Vagina (tissue), 2 donors: ENCODE measurements at regions not wholly inside any gene's neighbourhood (a gene's known extent, or its start where the extent isn't known, plus 50 kb on each side); places are given as distances from the start of the nearest gene placed in this dataset.

Experiments used
- DNase-seq, 2 donors: peaks; one replicate each; pipeline ENCODE4 v3.0.0-alpha.2; 2017; ENCODE audit errors: extremely low spot score in 2 of 2
- H3K27ac ChIP-seq: fragments of 200-600 bp; sonication (generic); one replicate; pipeline ENCODE4 v1.5.1; 2019
- H3K27me3 ChIP-seq: fragments of 200-600 bp; sonication (generic); one replicate; pipeline ENCODE4 v1.5.1; 2019
- H3K36me3 ChIP-seq, 2 donors: fragments of 200-600 bp; sonication (generic); one replicate each; pipeline ENCODE4 v1.5.1; 2017 to 2019
- H3K4me1 ChIP-seq: fragments of 200-600 bp; sonication (generic); one replicate; pipeline ENCODE4 v1.5.1; 2019
- H3K4me3 ChIP-seq, 2 donors: fragments of 200-600 bp; sonication (generic); 1 replicate in 1 of 2; 2 replicates in 1 of 2; pipeline ENCODE4 v1.5.1; 2016 to 2019
- H3K9me3 ChIP-seq: fragments of 200-600 bp; sonication (generic); one replicate; pipeline ENCODE4 v1.5.1; 2019
- POLR2A ChIP-seq, 2 donors: fragments of 450-650 bp; IDR thresholded peaks; one replicate each; pipeline ENCODE4 v1.6.1; 2017; ENCODE audit warnings: antibody characterized with exemption in 2 of 2, mild to moderate bottlenecking in 2 of 2, moderate library complexity in 2 of 2
- POLR2AphosphoS5 ChIP-seq, 2 donors: sonication (generic); formaldehyde crosslinking; IDR thresholded peaks; one replicate each; pipeline ENCODE4 v1.9.0; 2017; ENCODE audit warnings: antibody characterized with exemption in 2 of 2, mild to moderate bottlenecking in 2 of 2, low read depth in 1 of 2; ENCODE audit not compliant: insufficient read depth in 1 of 2
- intact Hi-C: fragments of 100-400 bp; cut with DNase I; formaldehyde crosslinking; loops from one replicate; pipeline ENCODE4 v1.15.1; 2023
- TF ChIP-seq, protein P1 (sequence below), 3 experiments: fragments of 450-650 bp in 2 of 3; fragments of 200-600 bp in 1 of 3; sonication (generic) in 1 of 3; IDR thresholded peaks; one replicate each; pipeline ENCODE4 v1.5.1; 2017 to 2019; ENCODE audit warnings: antibody characterized with exemption in 3 of 3, mild to moderate bottlenecking in 2 of 3, moderate library complexity in 2 of 3

DNA sequence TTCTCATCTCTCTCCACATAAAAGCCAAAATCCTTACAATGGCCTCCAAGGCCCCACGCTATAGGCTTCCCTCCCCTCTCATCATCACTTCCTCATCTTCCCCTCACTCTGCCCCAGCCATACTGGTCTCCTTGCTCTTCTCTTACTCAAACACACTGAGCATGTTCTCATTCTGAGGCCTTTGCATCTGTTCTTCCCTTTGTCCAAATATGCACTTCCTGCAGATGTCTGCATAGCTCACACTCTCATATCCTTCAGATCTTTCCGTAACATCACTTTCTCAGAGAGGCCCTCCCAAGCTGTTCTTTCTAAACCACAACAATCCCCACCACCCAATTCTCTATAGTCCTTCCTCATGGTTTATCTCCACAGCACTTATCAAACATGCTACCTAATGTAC lies 284.1 kb downstream of the HHIPL2 start:
- Histone ChIP-seq H3K9me3 (no peaks in the 10 kb centered on the region), H3K36me3 (no peaks in the 10 kb centered on the region), H3K27me3 (no peaks in the 10 kb centered on the region), H3K27ac (no peak overlapping the region), H3K4me3 (no peak overlapping the region), H3K4me1 (peaks cover 6% of the 10 kb centered on the region)
- TF ChIP-seq, protein P1, sequence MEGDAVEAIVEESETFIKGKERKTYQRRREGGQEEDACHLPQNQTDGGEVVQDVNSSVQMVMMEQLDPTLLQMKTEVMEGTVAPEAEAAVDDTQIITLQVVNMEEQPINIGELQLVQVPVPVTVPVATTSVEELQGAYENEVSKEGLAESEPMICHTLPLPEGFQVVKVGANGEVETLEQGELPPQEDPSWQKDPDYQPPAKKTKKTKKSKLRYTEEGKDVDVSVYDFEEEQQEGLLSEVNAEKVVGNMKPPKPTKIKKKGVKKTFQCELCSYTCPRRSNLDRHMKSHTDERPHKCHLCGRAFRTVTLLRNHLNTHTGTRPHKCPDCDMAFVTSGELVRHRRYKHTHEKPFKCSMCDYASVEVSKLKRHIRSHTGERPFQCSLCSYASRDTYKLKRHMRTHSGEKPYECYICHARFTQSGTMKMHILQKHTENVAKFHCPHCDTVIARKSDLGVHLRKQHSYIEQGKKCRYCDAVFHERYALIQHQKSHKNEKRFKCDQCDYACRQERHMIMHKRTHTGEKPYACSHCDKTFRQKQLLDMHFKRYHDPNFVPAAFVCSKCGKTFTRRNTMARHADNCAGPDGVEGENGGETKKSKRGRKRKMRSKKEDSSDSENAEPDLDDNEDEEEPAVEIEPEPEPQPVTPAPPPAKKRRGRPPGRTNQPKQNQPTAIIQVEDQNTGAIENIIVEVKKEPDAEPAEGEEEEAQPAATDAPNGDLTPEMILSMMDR (IDR thresholded peaks at IDR 0.05): no peak
- TF ChIP-seq POLR2A (IDR thresholded peaks at IDR 0.05): no peak
- TF ChIP-seq POLR2AphosphoS5 (IDR thresholded peaks at IDR 0.05; ENCODE audit: insufficient read depth in 1 of 2, low read depth in 1 of 2): no peak
- DNase-seq: no peak
- intact Hi-C loops: no loop called here

- H3K27ac ChIP-seq: no peak overlapping the region
- no peak for TF ChIP-seq POLR2A (IDR thresholded peaks at IDR 0.05)
- TF ChIP-seq, protein P1 (IDR thresholded peaks at IDR 0.05): no peak
- no peak for TF ChIP-seq POLR2AphosphoS5 (IDR thresholded peaks at IDR 0.05; ENCODE audit: insufficient read depth in 1 of 2, low read depth in 1 of 2)
- H3K27me3 ChIP-seq: no peaks in the 10 kb centered on the region
- H3K4me3 ChIP-seq: no peak overlapping the region
- DNase-seq: no peak
- H3K36me3 ChIP-seq: no peaks in the 10 kb centered on the region
- H3K4me1 ChIP-seq: no peaks in the 10 kb centered on the region
- no peaks in the 10 kb centered on the region for H3K9me3 ChIP-seq
- intact Hi-C loops: no loop called here
These were observed 290.9 kb downstream of the HHIPL2 start for GRCh38 chr1:222257027-222257426.

DNA sequence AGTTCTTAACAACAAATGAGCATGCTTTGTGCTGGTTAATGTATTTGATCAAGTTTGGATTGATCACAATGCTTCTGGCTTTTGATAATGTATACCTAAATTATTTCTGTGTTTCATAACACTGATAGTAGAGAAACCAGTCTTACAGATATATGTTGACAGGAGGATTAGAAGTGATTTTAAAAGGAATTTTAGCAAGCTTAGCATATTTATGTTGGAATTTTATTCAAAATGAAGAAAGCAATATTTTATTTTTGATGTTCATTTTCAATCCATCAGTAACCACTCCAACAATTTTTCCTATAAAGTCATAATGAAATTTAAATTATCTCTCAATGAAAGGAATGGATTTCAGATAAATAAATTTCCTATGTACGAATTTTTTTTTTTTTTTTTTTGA lies 291.8 kb downstream of the HHIPL2 start:
- TF ChIP-seq, protein P1 (IDR thresholded peaks at IDR 0.05): no peak
- TF ChIP-seq POLR2AphosphoS5 (IDR thresholded peaks at IDR 0.05; ENCODE audit: insufficient read depth in 1 of 2, low read depth in 1 of 2) (no peak), POLR2A (IDR thresholded peaks at IDR 0.05) (no peak)
- intact Hi-C loops: no loop called here
- Histone ChIP-seq H3K27ac (no peak overlapping the region), H3K36me3 (no peaks in the 10 kb centered on the region), H3K27me3 (no peaks in the 10 kb centered on the region), H3K4me3 (no peak overlapping the region), H3K9me3 (no peaks in the 10 kb centered on the region), H3K4me1 (no peaks in the 10 kb centered on the region)
- no peak for DNase-seq

DNA sequence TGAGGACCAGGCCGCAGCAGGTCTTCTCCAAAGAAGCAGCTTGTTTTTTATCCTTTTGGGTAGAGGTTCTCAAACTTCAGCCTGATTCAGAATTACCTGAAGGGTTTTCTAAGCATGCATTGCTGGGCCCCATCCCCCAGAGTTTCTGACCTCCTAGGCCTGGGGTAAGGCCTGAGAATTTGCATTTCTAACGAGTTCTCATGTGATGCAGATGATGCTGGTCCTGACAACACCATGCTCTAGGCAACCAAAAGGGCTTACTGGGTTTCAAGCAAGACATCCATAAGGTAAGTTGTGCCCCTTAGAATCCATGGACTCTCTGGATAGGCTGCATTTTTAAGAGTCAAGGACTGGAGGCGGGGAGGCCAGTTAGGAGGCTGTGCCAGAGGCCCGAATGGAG lies 295.1 kb downstream of the HHIPL2 start:
- intact Hi-C loops: no loop called here
- H3K4me1 ChIP-seq: no peaks in the 10 kb centered on the region
- no peak overlapping the region for H3K4me3 ChIP-seq
- H3K27me3 ChIP-seq: no peaks in the 10 kb centered on the region
- no peak for DNase-seq
- H3K36me3 ChIP-seq: no peaks in the 10 kb centered on the region
- TF ChIP-seq, protein P1 (IDR thresholded peaks at IDR 0.05): no peak
- no peak for TF ChIP-seq POLR2A (IDR thresholded peaks at IDR 0.05)
- no peak overlapping the region for H3K27ac ChIP-seq
- no peaks in the 10 kb centered on the region for H3K9me3 ChIP-seq

DNA sequence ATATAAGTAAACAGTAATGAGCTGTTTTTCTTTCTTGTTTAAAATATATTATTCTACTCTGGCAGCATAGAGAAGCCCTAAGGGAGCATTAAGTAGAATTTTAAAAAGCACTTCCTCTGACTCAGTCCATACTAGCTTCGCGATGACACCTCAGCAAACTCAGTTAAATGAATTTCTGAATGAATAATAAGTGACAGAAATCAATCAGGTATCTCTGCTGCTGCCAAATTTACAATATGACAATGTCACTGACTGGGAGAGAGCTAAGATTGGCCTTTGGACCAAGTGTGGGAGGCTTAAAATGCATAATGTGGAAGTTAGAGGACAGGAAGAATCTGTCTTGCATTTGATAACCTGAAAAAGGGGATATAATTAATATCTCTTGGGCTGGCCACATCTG lies 296.1 kb downstream of the HHIPL2 start:
- TF ChIP-seq POLR2AphosphoS5 (IDR thresholded peaks at IDR 0.05; ENCODE audit: insufficient read depth in 1 of 2, low read depth in 1 of 2) (no peak), POLR2A (IDR thresholded peaks at IDR 0.05) (no peak)
- TF ChIP-seq, protein P1 (IDR thresholded peaks at IDR 0.05): no peak
- Histone ChIP-seq H3K4me1 (no peaks in the 10 kb centered on the region), H3K27me3 (no peaks in the 10 kb centered on the region), H3K36me3 (no peaks in the 10 kb centered on the region), H3K4me3 (no peak overlapping the region), H3K9me3 (no peaks in the 10 kb centered on the region), H3K27ac (no peak overlapping the region)
- no peak for DNase-seq
- intact Hi-C loops: no loop called here
